ENCODE measurements at regions not wholly inside any gene's neighbourhood (a gene's known extent, or its start where the extent isn't known, plus 50 kb on each side); places are given as distances from the start of the nearest gene placed in this dataset.

DNA sequence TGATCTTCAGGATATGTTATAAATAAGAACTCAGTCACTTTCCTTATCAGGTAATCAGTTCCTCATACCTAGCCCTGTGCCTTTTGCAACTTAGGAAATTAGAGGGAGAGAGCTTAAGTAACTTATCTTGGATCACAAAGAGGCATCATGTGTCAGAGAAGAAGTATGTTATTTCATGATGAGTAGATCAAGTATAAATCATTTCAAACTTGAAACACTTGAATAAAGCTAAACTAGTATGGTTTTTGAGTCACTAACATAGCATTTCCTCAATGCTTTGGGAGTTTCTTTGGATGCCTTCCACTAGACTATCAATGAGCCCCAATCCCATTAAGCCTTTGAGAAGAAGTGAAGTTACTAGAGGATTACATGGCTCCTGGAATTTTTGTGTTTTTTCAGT, 102.6 kb upstream of the TNFAIP3 start:
- no peak for DNase-seq
- Histone ChIP-seq H3K27me3 (no peaks in the 10 kb centered on the region), H3K36me3 (no peaks in the 10 kb centered on the region), H3K9me3 (no peaks in the 10 kb centered on the region), H3K4me3 (no peak overlapping the region)

DNA sequence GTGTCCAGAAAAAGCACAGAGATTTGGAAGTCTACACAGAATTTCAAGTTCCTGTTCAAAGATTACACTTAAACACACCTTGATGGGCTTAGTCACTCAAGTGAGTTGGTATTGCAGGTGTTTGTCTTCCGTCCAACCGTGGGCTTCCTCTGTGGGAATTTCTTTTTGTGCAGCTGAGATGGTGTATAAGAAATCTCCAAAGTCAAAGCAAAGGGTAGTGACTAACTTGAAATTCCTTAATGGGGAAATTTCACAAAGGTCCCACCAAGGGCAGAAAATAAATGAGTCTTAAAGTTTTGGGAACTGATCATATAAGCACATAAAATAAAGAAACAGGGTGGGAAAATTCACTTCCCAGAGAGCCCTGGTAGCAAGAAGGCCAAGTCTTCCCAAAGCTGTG, 102.0 kb upstream of the TNFAIP3 start:
- no peaks in the 10 kb centered on the region for H3K36me3 ChIP-seq
- DNase-seq: no peak
- no peak overlapping the region for H3K4me3 ChIP-seq
- H3K9me3 ChIP-seq: no peaks in the 10 kb centered on the region
- no peaks in the 10 kb centered on the region for H3K27me3 ChIP-seq

DNA sequence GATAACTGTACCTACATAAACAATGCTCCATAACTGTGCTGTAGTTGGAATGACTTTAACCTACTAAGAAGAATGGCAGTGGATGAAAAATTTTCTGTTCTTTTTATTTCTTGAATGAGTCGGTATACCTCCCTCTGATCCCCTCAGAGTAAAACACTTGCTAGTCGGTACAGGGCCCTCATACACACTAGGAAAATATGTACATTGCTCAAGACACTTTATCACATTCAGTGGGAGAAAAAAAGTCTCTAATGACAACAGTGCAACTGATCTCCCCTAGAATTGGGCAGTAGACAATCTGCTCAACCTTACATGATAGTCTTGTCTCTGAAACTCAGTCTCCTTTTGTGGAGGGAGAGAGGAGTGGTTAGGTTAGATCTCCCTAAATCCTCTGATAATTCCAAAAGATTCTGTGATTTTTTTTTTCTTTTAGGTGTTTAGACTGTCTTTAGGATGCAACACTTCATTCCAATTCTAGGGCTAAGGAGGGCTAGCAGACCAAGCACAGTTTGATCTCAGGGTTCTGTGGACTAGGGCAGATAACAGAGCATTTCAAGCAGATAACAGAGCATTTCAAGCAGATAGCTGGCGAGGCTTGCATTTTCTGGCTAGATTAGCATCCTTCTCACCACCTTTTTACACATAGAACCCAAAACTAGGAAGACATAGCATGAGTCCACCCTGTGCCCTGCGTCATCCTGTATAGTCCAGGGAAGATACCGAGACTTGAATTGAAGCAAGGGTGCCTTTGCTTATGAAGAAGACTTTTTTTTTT, 100.3 kb upstream of the TNFAIP3 start:
- no peaks in the 10 kb centered on the region for H3K9me3 ChIP-seq
- DNase-seq: no peak
- no peak overlapping the region for H3K4me3 ChIP-seq
- no peaks in the 10 kb centered on the region for H3K27me3 ChIP-seq
- H3K36me3 ChIP-seq: no peaks in the 10 kb centered on the region

DNA sequence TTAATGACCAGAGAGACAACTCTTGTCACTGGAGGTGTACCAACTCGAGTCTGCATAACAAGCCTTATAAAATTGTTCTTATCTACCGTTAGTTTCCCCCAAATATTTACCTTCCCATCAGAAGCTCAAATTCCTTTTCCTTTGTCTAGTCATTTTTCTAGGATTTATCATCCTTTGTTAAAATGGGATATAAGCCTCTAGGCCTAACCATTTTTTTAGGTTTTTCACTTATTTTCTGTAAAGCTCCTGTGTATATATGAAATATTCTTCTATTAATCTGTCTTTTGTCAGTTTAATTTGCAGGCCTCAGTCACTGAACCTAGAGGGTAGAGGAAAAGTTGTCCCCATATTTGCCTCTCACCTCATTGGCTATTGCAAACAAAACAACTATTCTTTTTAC, 99.6 kb upstream of the TNFAIP3 start:
- no peak overlapping the region for H3K4me3 ChIP-seq
- no peak for DNase-seq
- H3K36me3 ChIP-seq: no peaks in the 10 kb centered on the region
- H3K27me3 ChIP-seq: no peaks in the 10 kb centered on the region
- H3K9me3 ChIP-seq: no peaks in the 10 kb centered on the region

DNA sequence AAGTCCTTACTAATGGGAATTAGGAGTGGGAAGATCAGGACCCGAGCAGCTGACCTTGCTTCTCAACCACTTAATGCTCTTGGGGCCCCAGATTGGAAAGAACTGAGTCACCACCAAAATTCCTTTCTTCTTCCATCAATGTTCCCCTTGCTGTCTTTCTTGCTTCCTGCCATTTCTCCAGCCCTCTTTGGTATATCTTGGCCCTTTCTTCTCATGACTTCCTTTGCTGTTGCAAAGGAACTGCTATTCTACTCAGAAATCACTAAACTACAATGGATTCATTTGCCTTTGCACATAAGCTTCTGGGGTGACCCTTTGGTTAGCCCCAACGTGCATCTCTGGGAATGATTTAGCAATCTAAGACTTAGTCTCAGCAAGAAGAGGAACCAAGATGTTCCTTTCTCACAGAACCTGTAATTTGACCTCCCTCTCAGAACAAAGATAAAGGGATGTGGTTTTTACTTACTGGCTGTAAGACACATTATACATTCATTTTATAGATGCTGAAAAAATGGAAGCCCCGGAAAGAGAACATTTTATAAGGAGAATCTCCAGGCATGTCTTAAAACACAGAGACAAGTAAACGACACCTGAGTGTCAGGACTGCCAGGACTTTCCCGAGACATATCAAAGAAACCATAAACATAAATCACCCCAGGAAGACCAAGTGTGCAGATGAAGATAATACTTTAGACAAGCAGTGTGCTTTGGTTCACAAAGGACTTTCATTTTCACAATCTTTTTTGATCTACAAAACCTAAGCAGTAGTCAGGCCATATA, 99.0 kb upstream of the TNFAIP3 start:
- Histone ChIP-seq H3K9me3 (no peaks in the 10 kb centered on the region), H3K36me3 (no peaks in the 10 kb centered on the region), H3K27me3 (no peaks in the 10 kb centered on the region), H3K4me3 (no peak overlapping the region)
- no peak for DNase-seq

DNA sequence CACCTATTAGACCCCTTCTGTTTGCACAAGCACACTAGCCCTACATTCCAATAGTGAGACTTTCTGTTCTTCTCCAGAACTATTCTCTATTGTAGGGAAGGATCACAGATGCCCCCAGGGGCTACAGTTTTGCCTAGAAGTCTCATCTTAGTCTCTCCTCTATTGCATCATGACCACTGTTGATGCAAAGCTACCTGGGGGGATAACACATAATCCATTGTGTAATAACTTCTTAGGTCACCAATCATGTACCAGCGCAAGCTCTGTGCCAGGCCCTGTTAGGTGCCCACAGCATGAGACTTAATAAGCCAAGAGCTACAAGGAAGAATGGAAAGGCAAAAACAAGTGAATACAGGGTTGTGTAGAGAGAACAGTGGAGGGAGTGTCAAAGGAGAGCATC, 98.1 kb upstream of the TNFAIP3 start:
- DNase-seq: no peak
- H3K4me3 ChIP-seq: no peak overlapping the region
- H3K27me3 ChIP-seq: no peaks in the 10 kb centered on the region
- H3K36me3 ChIP-seq: no peaks in the 10 kb centered on the region
- H3K9me3 ChIP-seq: no peaks in the 10 kb centered on the region

DNA sequence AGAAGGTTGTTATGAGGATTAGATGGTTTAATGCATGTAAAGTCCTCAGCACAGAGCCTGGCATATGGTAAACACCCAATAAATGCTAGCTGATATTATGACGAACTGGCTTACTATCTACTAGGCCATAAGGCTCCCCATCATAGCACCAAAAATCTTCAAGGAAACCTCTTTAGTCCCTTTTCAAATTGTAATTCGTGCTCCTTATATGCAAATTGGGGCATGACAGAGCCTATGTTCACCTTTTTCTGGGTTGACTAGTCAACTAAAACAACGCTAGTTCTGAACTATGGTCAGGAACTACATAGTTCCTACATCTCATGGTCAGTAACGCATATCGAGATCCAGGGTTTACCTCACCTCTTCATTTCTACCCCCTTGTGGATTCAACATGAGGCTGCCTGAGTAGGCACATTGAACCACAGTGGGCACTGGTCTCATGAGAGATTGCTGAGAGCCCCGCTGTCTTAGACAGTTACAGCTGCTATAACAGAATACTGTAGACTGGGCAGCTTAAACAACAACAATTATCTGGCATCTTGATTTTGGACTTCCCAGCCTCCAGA, 97.2 kb upstream of the TNFAIP3 start:
- H3K4me3 ChIP-seq: no peak overlapping the region
- no peaks in the 10 kb centered on the region for H3K36me3 ChIP-seq
- no peak for DNase-seq

DNA sequence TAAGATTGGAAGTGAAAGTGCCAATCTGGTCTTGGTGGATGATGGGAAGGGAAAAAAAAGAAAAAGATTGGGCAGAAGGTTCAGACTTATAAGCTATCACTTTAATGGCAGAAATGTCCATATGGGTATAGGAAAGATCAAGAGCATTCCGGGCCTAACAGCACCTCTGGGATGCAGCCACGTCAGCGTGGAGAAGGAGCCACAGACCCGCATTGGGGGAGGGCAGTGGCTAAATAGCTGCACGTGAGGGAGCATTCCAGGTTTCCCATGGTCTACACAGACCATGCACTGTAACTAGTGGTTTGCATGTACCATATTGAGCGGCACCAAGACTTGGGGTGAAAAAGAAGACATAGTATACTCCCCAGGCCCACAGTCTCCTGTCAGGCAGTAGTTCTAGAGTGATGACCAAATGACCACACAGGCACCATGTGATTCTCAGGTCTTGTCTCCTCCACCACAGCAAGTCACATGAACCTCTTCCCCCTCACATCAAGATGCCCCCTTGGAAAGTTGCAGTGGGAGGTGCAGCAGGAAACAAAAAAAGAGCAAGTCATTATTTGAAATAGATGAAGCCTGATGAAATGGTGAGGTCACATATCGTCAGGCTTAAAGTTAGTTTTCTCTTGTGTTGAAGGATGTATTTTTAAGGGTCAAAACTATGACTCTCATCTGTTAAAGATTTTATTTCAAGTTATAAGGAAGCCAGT, 94.4 kb upstream of the TNFAIP3 start:
- Histone ChIP-seq H3K27me3 (no peaks in the 10 kb centered on the region), H3K9me3 (no peaks in the 10 kb centered on the region), H3K4me3 (no peak overlapping the region), H3K36me3 (no peaks in the 10 kb centered on the region)
- DNase-seq: no peak

More for the DNA sequence above, 97.2 kb upstream of the TNFAIP3 start:
- Histone ChIP-seq H3K9me3 (no peaks in the 10 kb centered on the region), H3K27me3 (no peaks in the 10 kb centered on the region)

DNA sequence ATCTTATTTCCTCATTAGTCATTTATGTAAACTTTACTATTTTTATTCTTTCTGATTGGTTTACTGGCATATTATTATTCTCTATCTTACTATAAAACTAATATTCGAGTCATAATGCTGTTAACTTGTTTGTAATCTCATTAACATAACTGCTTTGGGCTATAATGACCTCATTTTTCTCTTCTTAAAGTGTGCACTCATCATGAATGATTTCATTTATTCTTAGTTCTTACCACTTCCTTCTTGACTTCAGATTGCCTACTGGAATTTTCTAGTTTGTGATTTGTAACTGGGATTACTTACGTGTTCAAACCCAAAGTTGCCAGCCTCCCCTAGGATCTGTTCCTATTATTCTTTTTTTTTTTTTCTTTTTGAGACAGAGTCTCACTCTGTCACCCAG, 91.8 kb upstream of the TNFAIP3 start:
- no peaks in the 10 kb centered on the region for H3K27me3 ChIP-seq
- H3K9me3 ChIP-seq: no peaks in the 10 kb centered on the region
- no peaks in the 10 kb centered on the region for H3K36me3 ChIP-seq
- DNase-seq: no peak
- no peak overlapping the region for H3K4me3 ChIP-seq

DNA sequence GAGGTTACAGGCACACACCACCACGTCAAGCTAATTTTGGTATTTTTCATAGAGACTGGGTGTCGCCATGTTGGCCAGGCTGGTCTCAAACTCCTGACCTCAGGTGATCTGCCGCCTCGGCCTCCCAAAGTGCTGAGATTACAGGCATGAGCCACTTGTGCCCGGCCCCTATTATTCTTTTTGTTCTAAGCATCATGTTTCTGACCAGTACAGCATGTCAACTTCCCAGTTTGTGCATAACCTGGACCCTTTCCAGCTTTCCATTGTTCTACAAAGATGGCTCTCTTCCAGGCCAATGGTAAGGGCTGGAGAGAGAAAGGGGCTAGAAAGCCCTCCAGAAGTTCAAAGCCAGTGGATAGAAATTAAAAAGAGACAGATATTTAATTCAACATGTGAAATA, 91.3 kb upstream of the TNFAIP3 start:
- no peaks in the 10 kb centered on the region for H3K9me3 ChIP-seq
- no peaks in the 10 kb centered on the region for H3K27me3 ChIP-seq
- no peaks in the 10 kb centered on the region for H3K36me3 ChIP-seq
- no peak for DNase-seq
- no peak overlapping the region for H3K4me3 ChIP-seq

DNA sequence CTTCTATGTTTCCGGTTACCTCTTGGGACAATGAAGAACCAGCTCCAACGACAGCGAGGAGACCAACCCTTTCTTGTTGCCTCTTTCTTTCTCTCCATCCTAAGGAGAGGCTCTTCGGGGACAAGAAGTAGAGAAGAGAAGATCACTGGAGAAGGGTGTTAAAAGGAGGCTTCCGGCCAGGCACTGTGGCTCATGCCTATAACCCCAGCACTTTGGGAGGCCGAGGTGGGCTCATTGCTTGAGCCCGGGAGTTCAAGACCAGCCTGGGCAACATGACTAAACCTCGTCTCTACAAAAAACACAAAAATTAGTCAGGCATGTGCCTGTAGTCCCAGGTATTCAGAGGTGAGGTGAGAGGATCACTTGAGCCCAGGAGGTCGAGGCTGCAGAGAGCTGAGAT, 90.8 kb upstream of the TNFAIP3 start:
- H3K4me3 ChIP-seq: no peak overlapping the region
- H3K36me3 ChIP-seq: no peaks in the 10 kb centered on the region
- H3K9me3 ChIP-seq: no peaks in the 10 kb centered on the region
- DNase-seq: no peak
- H3K27me3 ChIP-seq: no peaks in the 10 kb centered on the region

DNA sequence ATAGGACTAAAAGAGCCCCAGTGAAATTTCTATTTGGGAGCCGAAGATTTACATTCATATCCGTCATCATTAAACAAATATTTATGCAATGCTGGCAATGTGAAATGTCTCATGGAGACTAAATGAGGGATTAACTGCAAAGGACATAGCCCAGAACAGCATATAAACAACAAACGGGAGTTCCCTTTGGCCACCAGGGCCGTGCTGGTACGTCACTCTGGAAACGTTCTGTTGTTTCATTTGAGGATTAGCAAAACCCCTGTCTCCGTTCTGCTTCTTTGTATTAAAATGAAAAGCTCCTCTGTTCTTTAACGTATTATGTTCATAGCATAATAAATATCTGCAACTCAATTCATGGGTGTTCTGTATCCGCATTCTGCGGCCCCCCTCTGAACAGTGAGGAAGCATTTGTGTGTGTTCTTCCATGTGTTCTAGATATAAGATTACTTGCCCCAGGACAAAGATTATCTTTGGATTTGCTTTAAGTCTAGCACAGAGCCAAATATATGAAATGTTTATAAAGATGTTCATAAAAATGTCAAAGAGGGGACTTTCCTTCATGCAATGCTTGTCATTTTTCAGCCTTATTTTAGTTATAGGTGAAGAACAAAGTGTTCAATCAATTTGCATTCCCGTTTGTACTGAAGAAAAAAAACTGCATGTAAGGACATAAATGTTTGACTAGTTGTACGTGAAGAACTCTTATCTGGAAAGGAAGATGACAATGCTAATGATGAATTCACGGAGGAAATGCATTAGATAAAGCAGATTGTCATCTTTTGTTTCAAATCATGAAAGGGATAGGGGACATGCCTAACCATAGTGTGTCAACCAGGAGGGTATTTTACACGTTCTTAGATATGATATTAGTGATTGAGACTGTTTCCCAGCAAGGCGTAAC, 90.0 kb upstream of the TNFAIP3 start:
- Histone ChIP-seq H3K27me3 (no peaks in the 10 kb centered on the region), H3K4me3 (no peak overlapping the region), H3K9me3 (no peaks in the 10 kb centered on the region), H3K36me3 (no peaks in the 10 kb centered on the region)
- no peak for DNase-seq

DNA sequence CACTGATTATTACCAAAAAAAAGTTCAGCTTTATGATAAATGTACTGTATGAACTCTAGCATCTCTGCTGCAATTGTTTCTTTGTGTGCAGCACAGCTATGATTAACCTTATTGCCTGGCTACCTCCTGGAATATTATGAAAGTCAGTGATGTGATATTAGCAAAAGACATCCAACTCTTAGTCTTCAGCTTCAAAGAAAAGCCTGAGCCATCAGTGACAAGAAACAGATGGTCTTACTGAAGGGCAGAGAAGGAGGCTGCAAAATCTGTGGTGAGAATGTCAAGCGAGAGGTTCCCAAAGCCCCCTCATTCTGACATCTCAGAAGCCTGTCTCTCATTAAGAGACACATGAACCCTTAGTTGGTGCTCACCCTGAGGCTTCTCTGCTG, 89.4 kb upstream of the TNFAIP3 start:
- H3K36me3 ChIP-seq: no peaks in the 10 kb centered on the region
- no peak for DNase-seq

DNA sequence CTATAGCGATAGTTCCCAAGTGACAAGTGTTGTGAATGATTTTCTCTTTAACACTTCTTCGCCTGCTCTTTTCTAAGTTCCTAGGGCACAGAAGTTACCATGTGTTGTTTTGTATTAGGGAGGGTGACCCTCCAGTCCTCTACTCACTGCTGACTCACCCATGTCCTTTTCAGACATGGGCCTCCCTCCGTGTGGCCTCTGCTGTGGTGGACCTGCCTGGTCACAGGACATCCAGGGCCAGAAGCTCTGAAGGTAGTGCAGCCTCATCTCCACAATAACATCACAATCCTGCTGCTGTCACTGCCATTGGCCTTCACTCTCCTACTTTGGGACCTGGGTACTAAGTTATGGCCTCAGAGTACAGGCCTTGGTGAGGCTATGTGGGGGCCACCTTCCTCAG, 87.1 kb upstream of the TNFAIP3 start:
- no peaks in the 10 kb centered on the region for H3K36me3 ChIP-seq
- H3K9me3 ChIP-seq: no peaks in the 10 kb centered on the region
- H3K4me3 ChIP-seq: no peak overlapping the region
- no peaks in the 10 kb centered on the region for H3K27me3 ChIP-seq
- no peak for DNase-seq

More for the DNA sequence above, 89.4 kb upstream of the TNFAIP3 start:
- H3K27me3 ChIP-seq: no peaks in the 10 kb centered on the region
- no peak overlapping the region for H3K4me3 ChIP-seq
- H3K9me3 ChIP-seq: no peaks in the 10 kb centered on the region

DNA sequence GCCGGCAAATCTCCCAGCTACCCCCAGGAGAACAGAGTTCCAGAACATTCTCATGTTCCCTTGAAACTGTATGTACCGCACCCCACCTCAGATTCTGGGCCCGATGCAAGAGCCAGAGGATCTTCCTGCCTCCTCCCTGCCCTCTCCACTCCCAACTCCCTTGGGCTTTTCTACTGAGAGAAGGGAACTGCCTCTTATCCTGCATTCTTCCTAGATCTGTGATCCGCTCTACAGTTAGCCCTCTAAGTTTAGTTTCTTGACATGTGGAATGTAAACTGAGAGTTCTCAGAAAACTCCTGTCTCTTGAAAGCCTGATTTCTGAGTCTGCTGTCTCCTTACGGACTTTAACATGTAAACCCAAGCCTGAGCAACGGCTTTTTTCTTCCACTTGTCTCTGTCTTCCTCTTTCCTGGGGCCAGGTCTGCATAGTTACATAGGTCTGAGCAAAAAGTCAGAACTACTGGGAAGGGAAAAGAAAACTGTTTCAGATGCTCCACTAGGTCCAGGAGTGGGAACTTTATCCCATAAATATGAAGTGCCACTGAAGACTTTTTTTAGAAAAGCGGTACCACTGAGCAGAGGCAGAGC, 86.5 kb upstream of the TNFAIP3 start:
- Histone ChIP-seq H3K36me3 (no peaks in the 10 kb centered on the region), H3K4me3 (no peak overlapping the region), H3K9me3 (no peaks in the 10 kb centered on the region), H3K27me3 (no peaks in the 10 kb centered on the region)
- no peak for DNase-seq

DNA sequence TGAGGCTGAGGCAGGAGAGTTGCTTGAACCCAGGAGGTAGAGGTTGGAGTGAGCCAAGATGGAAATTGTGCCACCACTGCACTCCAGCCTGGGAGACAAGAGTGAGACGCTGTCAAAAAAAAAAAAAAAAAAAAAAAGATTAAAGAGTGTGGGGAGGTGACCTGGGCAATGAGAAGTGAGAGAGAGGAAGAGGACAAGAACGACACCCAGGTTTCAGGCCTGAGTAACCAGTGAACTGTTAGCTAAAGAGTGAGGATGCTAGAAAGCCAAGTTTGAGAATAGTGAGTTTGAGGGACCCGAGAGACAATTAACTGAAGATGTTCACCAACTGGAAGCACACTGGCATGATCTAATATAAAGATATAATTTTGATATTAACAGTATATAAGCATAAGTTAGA, 85.4 kb upstream of the TNFAIP3 start:
- H3K9me3 ChIP-seq: no peaks in the 10 kb centered on the region
- no peak overlapping the region for H3K4me3 ChIP-seq

More for the DNA sequence above, 85.4 kb upstream of the TNFAIP3 start:
- Histone ChIP-seq H3K36me3 (no peaks in the 10 kb centered on the region), H3K27me3 (no peaks in the 10 kb centered on the region)
- DNase-seq: no peak

All from MG63 (cell line).